ENCODE measurements at regions not wholly inside any gene's neighbourhood (a gene's known extent, or its start where the extent isn't known, plus 50 kb on each side); places are given as distances from the start of the nearest gene placed in this dataset.

DNA sequence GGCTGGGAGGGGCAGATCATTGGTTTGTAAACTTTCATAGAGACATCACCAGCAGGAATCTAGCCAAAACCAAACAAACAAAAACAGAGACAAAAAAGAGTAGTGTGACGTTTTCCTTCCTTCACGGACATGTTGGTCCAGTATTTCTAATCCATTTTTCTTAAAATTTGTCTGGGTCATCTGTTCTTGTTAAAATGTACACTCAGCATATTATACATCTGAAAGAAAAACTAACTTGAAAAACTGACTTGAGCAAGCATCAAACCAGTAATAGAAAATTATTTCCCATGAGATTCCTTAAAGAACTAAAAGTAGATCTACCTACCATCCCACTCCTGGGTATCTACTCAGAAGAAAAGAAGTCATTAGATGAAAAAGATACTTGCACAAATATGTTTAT, 164.2 kb downstream of the KLF6 start:
- TF ChIP-seq EZH2 (IDR thresholded peaks at IDR 0.05), result no peak
- TF ChIP-seq, protein P1, sequence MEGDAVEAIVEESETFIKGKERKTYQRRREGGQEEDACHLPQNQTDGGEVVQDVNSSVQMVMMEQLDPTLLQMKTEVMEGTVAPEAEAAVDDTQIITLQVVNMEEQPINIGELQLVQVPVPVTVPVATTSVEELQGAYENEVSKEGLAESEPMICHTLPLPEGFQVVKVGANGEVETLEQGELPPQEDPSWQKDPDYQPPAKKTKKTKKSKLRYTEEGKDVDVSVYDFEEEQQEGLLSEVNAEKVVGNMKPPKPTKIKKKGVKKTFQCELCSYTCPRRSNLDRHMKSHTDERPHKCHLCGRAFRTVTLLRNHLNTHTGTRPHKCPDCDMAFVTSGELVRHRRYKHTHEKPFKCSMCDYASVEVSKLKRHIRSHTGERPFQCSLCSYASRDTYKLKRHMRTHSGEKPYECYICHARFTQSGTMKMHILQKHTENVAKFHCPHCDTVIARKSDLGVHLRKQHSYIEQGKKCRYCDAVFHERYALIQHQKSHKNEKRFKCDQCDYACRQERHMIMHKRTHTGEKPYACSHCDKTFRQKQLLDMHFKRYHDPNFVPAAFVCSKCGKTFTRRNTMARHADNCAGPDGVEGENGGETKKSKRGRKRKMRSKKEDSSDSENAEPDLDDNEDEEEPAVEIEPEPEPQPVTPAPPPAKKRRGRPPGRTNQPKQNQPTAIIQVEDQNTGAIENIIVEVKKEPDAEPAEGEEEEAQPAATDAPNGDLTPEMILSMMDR (IDR thresholded peaks at IDR 0.05), result no peak

Measured in neural progenitor cell (in vitro differentiated cells).